ENCODE measurements at regions not wholly inside any gene's neighbourhood (a gene's known extent, or its start where the extent isn't known, plus 50 kb on each side); places are given as distances from the start of the nearest gene placed in this dataset.
"Not testable (repeated sequence)": the region's sequence is repeated elsewhere in the genome, so short reads cannot be mapped to it uniquely, and the experiment has no call there.

DNA sequence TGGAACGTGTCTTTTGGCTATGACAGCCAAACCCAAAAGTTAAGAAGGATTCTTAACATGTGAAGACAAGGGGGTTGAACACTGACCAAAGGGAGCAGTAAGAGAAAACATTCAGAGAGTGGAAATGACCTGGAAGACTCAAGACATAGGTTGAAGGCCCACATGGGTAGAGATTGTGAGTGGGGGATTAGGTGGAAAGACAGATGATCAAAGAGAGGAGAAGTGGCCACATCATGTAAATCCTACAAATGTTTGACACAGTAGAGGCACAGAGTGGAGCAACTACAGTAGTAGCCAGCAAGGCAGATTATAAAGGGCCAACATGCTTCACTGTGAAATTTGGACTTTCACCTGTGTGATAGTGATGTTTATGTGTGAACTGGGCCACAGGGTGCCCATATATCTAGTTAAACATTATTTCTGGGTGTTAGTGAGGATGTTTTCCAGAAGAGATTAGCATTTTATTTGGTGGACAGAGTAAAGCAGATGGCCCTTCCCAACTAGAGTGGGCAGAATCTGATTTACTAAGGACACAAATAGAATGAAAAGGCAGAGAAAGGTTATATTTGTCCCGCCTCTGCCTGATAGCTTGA is 559.3 kb downstream of the RAB28 start:
- no peak for DNase-seq
- H3K36me3 ChIP-seq: no peaks in the 10 kb centered on the region
- TF ChIP-seq, protein P1, sequence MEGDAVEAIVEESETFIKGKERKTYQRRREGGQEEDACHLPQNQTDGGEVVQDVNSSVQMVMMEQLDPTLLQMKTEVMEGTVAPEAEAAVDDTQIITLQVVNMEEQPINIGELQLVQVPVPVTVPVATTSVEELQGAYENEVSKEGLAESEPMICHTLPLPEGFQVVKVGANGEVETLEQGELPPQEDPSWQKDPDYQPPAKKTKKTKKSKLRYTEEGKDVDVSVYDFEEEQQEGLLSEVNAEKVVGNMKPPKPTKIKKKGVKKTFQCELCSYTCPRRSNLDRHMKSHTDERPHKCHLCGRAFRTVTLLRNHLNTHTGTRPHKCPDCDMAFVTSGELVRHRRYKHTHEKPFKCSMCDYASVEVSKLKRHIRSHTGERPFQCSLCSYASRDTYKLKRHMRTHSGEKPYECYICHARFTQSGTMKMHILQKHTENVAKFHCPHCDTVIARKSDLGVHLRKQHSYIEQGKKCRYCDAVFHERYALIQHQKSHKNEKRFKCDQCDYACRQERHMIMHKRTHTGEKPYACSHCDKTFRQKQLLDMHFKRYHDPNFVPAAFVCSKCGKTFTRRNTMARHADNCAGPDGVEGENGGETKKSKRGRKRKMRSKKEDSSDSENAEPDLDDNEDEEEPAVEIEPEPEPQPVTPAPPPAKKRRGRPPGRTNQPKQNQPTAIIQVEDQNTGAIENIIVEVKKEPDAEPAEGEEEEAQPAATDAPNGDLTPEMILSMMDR (IDR thresholded peaks at IDR 0.05; ENCODE audit: low read depth, low read length): no peak
- no peak overlapping the region for H3K4me3 ChIP-seq (ENCODE audit: low read depth, low read length)
- no peaks in the 10 kb centered on the region for H3K27me3 ChIP-seq (ENCODE audit: insufficient read depth, low read depth, severe bottlenecking)
- H3K9me3 ChIP-seq (ENCODE audit: severe bottlenecking): no peaks in the 10 kb centered on the region
- H3K27ac ChIP-seq: no peak overlapping the region

DNA sequence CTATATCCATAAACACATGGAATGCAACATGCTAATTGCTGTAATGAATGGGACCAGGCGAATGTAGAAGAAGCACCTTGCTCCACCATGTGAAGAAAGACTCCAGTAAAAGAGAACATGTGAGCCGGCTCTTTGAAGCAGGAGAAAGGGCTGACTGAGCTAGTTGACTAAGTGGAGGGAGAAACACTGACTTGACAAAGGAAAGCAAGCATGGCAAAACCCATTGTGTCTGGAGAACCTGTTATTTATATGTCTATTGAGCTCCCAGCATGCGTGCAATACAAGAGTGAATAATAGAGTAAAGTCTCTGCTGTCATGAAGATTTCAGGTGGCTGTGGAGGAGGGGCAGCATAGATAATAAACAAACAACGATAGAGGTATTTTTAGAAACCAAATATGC is 559.9 kb downstream of the RAB28 start:
- Histone ChIP-seq H3K27ac (no peak overlapping the region), H3K4me3 (ENCODE audit: low read depth, low read length) (no peak overlapping the region), H3K9me3 (ENCODE audit: severe bottlenecking) (no peaks in the 10 kb centered on the region), H3K27me3 (ENCODE audit: insufficient read depth, low read depth, severe bottlenecking) (no peaks in the 10 kb centered on the region), H3K36me3 (no peaks in the 10 kb centered on the region)
- DNase-seq: no peak
- TF ChIP-seq, protein P1 (IDR thresholded peaks at IDR 0.05; ENCODE audit: low read depth, low read length): no peak

DNA sequence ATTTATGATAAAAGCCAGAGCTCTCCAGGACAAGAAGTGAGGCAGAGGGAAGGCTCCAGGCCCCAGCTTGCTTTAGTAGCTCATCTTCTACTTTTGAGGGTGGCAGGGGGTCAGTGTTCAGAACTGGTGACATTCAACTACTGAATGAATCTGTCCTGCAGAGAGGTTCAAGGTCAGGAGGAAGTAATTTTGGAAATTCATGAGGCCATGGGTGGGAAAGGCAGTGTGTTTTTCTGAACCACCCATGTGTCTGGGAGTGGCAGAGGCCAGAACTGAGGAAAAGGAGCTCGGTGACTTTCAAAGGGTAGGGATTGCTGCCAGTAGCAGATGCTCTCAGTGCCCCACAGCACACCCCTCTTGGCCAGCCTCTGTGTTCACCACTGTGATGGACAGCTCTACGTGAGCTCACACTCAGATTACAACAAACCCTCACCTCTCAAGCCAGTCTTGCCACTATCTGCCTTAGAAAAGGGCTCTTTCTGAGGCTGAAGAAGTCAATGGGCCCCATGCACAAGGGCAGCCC is 571.2 kb downstream of the RAB28 start:
- no peak for DNase-seq
- Histone ChIP-seq H3K9me3 (ENCODE audit: severe bottlenecking) (no peaks in the 10 kb centered on the region), H3K27me3 (ENCODE audit: insufficient read depth, low read depth, severe bottlenecking) (no peaks in the 10 kb centered on the region), H3K4me3 (ENCODE audit: low read depth, low read length) (no peak overlapping the region), H3K36me3 (no peaks in the 10 kb centered on the region), H3K27ac (no peak overlapping the region)
- TF ChIP-seq, protein P1 (IDR thresholded peaks at IDR 0.05; ENCODE audit: low read depth, low read length): no peak

DNA sequence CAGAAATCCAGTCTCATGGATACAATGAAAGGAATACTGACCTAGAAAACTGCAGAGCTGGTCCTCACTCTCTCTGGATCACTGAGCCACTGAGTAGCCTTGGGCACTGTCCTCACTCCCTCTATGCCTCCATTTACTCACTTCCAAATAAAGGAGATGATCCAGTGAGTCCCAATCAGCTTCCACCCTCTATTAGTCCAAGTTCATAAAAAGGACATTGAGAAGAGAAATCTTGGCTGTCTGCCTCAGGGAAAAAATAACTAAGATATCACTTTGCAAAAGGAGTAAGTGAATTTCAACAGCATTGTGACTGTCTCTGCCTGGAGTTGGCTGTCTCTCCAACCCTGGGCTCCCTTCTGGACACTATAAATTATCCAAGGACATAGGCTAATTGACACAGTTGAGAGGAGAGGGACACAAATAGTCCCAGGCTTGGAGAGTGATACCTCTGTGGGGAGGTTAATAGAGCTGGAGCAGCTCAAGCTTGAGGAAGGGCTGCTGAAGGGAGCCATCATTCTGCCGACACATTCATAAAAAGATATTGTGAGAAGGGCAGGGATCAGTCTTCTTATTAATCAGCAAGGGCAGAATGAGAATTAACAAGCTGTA is 572.3 kb downstream of the RAB28 start:
- no peak overlapping the region for H3K4me3 ChIP-seq (ENCODE audit: low read depth, low read length)
- H3K9me3 ChIP-seq (ENCODE audit: severe bottlenecking): no peaks in the 10 kb centered on the region
- TF ChIP-seq, protein P1 (IDR thresholded peaks at IDR 0.05; ENCODE audit: low read depth, low read length): no peak
- no peak overlapping the region for H3K27ac ChIP-seq
- H3K36me3 ChIP-seq: no peaks in the 10 kb centered on the region
- no peak for DNase-seq
- no peaks in the 10 kb centered on the region for H3K27me3 ChIP-seq (ENCODE audit: insufficient read depth, low read depth, severe bottlenecking)

DNA sequence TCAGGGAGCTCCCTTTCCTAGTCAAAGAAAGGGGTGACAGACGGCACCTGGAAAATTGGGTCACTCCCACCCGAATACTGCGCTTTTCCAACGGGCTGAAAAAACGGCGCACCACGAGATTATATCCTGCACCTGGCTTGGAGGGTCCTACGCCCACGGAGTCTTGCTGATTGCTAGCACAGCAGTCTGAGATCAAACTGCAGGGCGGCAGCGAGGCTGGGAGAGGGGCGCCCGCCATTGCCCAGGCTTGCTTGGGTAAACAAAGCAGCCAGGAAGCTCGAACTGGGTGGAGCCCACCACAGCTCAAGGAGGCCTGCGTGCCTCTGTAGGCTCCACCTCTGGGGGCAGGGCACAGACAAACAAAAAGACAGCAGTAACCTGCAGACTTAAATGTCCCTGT is 580.5 kb downstream of the RAB28 start:
- not testable (repeated sequence) for H3K4me3 ChIP-seq (ENCODE audit: low read depth, low read length); H3K36me3 ChIP-seq; H3K27ac ChIP-seq; H3K27me3 ChIP-seq (ENCODE audit: insufficient read depth, low read depth, severe bottlenecking); DNase-seq; H3K9me3 ChIP-seq (ENCODE audit: severe bottlenecking)

DNA sequence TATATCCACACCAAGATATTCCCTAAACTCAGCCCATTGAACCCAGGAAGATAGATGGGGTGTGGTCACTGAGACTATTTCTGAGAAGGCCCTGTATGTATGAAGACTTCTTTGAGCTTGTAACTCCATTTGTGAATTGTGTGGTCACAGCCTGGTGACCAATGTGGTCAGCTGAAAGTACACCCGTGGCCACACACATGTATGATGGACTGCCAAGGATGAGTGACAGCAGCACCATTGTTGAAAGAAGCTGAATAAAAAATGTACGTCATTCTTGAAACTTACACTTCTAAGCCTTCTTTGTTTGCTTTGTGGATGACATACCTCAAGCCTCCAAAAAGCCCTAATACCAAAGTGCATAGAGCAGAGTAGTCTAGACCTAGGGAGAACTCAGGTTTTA is 581.4 kb downstream of the RAB28 start:
- TF ChIP-seq, protein P1 (IDR thresholded peaks at IDR 0.05; ENCODE audit: low read depth, low read length): no peak

More for the DNA sequence above, 581.4 kb downstream of the RAB28 start:
- no peaks in the 10 kb centered on the region for H3K27me3 ChIP-seq (ENCODE audit: insufficient read depth, low read depth, severe bottlenecking)
- no peak overlapping the region for H3K27ac ChIP-seq
- no peaks in the 10 kb centered on the region for H3K36me3 ChIP-seq
- no peaks in the 10 kb centered on the region for H3K9me3 ChIP-seq (ENCODE audit: severe bottlenecking)
- no peak overlapping the region for H3K4me3 ChIP-seq (ENCODE audit: low read depth, low read length)
- no peak for DNase-seq
